ENCODE measurements at regions not wholly inside any gene's neighbourhood (a gene's known extent, or its start where the extent isn't known, plus 50 kb on each side); places are given as distances from the start of the nearest gene placed in this dataset.

DNA sequence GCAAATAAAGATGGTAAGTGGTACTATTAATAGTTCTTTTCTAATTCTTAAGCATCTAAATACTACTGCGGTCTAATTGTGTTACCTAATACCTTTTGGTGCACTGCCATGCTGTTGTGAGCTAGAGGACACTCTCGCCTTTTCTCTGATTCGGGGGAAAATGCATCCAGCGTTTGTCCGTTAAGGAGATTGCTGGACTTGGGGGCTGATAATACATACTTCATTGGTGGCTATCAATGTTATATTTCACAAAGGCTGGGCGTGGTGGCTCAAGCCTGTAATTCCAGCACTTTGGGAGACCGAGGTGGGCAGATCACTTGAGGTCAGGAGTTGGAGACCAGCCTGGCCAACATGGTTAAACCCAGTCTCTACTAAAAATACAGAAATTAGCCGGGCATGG, 141.7 kb upstream of the TWIST2 start:
- H3K79me2 ChIP-seq (ENCODE audit: low read length): no peaks in the 10 kb centered on the region
- H3K9ac ChIP-seq (ENCODE audit: low read length): no peak overlapping the region
- no peaks in the 10 kb centered on the region for H4K20me1 ChIP-seq (ENCODE audit: insufficient read depth, low read length)
- no peaks in the 10 kb centered on the region for H3K27me3 ChIP-seq (replicated peaks; ENCODE audit: insufficient read depth, low read length)
- no peaks in the 10 kb centered on the region for H3K36me3 ChIP-seq (replicated peaks; ENCODE audit: insufficient read depth, low read length)
- no peaks in the 10 kb centered on the region for H3K4me1 ChIP-seq (ENCODE audit: low read length)
- no peaks in the 10 kb centered on the region for H3K9me3 ChIP-seq (replicated peaks; ENCODE audit: insufficient read depth, low read length)
- H3F3A ChIP-seq (ENCODE audit: insufficient read depth, low read length): no peaks in the 10 kb centered on the region
- TF ChIP-seq, protein P1, sequence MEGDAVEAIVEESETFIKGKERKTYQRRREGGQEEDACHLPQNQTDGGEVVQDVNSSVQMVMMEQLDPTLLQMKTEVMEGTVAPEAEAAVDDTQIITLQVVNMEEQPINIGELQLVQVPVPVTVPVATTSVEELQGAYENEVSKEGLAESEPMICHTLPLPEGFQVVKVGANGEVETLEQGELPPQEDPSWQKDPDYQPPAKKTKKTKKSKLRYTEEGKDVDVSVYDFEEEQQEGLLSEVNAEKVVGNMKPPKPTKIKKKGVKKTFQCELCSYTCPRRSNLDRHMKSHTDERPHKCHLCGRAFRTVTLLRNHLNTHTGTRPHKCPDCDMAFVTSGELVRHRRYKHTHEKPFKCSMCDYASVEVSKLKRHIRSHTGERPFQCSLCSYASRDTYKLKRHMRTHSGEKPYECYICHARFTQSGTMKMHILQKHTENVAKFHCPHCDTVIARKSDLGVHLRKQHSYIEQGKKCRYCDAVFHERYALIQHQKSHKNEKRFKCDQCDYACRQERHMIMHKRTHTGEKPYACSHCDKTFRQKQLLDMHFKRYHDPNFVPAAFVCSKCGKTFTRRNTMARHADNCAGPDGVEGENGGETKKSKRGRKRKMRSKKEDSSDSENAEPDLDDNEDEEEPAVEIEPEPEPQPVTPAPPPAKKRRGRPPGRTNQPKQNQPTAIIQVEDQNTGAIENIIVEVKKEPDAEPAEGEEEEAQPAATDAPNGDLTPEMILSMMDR (IDR thresholded peaks at IDR 0.05; ENCODE audit: low read length): no peak
- no peak for TF ChIP-seq EZH2phosphoT487 (IDR thresholded peaks at IDR 0.05; ENCODE audit: low read length)
- no peak for TF ChIP-seq EZH2 (optimal IDR thresholded peaks at IDR 0.05; ENCODE audit: low read depth, low read length)
- no peak overlapping the region for H3K4me2 ChIP-seq (ENCODE audit: low read depth, low read length)
- H3K9me2 ChIP-seq (replicated peaks; ENCODE audit: insufficient read depth, low read length): no peaks in the 10 kb centered on the region
- no peak overlapping the region for H3K27ac ChIP-seq (ENCODE audit: low read length)
- H2AFZ ChIP-seq (ENCODE audit: low read length): no peak overlapping the region
- no peak overlapping the region for H3K4me3 ChIP-seq (ENCODE audit: low read length)
- no peak for DNase-seq

DNA sequence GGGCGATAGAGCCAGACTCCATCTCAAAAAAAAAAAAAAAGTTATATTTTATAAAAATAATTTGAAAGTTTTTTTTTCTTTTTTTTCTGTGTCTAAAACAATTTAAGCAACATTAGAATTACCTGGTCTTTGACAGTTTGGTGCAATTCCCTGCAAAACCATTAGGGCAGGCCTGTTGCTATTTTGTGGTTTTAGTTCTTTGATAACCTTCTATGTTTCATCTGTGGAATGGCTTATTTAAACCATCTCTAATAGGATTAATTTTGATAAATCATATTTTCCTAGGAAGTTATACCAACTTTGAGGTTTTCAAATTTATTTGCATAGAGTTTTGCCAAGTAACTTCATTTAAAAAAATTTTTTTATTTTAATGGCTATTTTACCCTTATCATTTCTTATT, 141.2 kb upstream of the TWIST2 start:
- no peak overlapping the region for H3K4me2 ChIP-seq (ENCODE audit: low read depth, low read length)
- no peaks in the 10 kb centered on the region for H4K20me1 ChIP-seq (ENCODE audit: insufficient read depth, low read length)
- no peak for TF ChIP-seq EZH2phosphoT487 (IDR thresholded peaks at IDR 0.05; ENCODE audit: low read length)
- TF ChIP-seq EZH2 (optimal IDR thresholded peaks at IDR 0.05; ENCODE audit: low read depth, low read length): no peak
- TF ChIP-seq, protein P1 (IDR thresholded peaks at IDR 0.05; ENCODE audit: low read length): no peak
- no peak overlapping the region for H3K9ac ChIP-seq (ENCODE audit: low read length)
- no peaks in the 10 kb centered on the region for H3K9me2 ChIP-seq (replicated peaks; ENCODE audit: insufficient read depth, low read length)
- no peaks in the 10 kb centered on the region for H3K27me3 ChIP-seq (replicated peaks; ENCODE audit: insufficient read depth, low read length)
- no peaks in the 10 kb centered on the region for H3K79me2 ChIP-seq (ENCODE audit: low read length)
- no peaks in the 10 kb centered on the region for H3F3A ChIP-seq (ENCODE audit: insufficient read depth, low read length)
- H3K4me1 ChIP-seq (ENCODE audit: low read length): no peaks in the 10 kb centered on the region
- H3K4me3 ChIP-seq (ENCODE audit: low read length): no peak overlapping the region
- no peak overlapping the region for H2AFZ ChIP-seq (ENCODE audit: low read length)
- H3K9me3 ChIP-seq (replicated peaks; ENCODE audit: insufficient read depth, low read length): no peaks in the 10 kb centered on the region
- no peak overlapping the region for H3K27ac ChIP-seq (ENCODE audit: low read length)
- no peaks in the 10 kb centered on the region for H3K36me3 ChIP-seq (replicated peaks; ENCODE audit: insufficient read depth, low read length)
- DNase-seq: no peak

DNA sequence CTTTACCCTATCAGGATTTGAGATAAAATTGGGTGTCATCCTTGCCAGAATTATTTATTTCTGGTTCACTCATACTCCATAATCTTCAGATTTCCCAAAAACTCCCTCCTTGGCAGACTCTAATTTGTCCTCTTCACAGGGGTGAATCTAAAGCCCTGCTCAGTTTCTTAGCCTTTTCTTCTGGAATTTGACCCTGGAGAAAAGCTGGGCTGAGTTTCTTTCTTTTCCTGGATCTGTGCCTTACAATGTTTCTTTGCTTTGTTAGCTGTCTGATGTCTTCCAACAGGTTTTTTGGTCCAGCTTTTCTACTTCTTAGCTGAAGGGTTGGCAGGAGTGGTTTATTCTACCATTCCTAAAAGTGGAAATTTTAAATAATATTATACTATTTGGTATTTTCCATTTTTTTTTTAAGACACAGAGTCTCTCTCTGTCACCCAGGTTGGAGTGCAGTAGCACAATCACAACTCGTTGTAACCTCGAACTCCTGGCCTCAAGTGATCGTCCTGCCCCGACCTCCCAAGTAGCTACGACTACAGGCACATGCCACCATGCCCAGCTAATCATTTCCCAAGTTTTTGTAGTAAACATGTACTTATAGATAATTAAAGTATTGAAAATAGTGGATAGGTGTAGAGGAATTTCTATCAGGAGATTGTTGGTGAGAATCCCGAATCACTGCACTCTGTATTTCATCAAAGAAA, 138.4 kb upstream of the TWIST2 start:
- H3K36me3 ChIP-seq (replicated peaks; ENCODE audit: insufficient read depth, low read length): no peaks in the 10 kb centered on the region
- no peaks in the 10 kb centered on the region for H3K27me3 ChIP-seq (replicated peaks; ENCODE audit: insufficient read depth, low read length)
- H3K27ac ChIP-seq (ENCODE audit: low read length): no peak overlapping the region
- no peak for DNase-seq
- H3K9ac ChIP-seq (ENCODE audit: low read length): no peak overlapping the region
- H3F3A ChIP-seq (ENCODE audit: insufficient read depth, low read length): no peaks in the 10 kb centered on the region
- no peak overlapping the region for H3K4me3 ChIP-seq (ENCODE audit: low read length)
- no peak overlapping the region for H3K4me2 ChIP-seq (ENCODE audit: low read depth, low read length)
- no peaks in the 10 kb centered on the region for H3K79me2 ChIP-seq (ENCODE audit: low read length)
- H4K20me1 ChIP-seq (ENCODE audit: insufficient read depth, low read length): no peaks in the 10 kb centered on the region
- H3K9me2 ChIP-seq (replicated peaks; ENCODE audit: insufficient read depth, low read length): no peaks in the 10 kb centered on the region
- TF ChIP-seq, protein P1 (IDR thresholded peaks at IDR 0.05; ENCODE audit: low read length): no peak
- no peak for TF ChIP-seq EZH2phosphoT487 (IDR thresholded peaks at IDR 0.05; ENCODE audit: low read length)
- no peak overlapping the region for H2AFZ ChIP-seq (ENCODE audit: low read length)
- no peaks in the 10 kb centered on the region for H3K9me3 ChIP-seq (replicated peaks; ENCODE audit: insufficient read depth, low read length)
- H3K4me1 ChIP-seq (ENCODE audit: low read length): no peaks in the 10 kb centered on the region
